ENCODE measurements at regions not wholly inside any gene's neighbourhood (a gene's known extent, or its start where the extent isn't known, plus 50 kb on each side); places are given as distances from the start of the nearest gene placed in this dataset.
A peak's percentile ranks its signal among the peaks of the same experiment; 100 is the strongest.

- TF ChIP-seq TAF1 (IDR thresholded peaks at IDR 0.05; ENCODE audit: low read depth, low read length), result no peak
- no peak for TF ChIP-seq POLR2A (IDR thresholded peaks at IDR 0.05; ENCODE audit: low read depth, low read length)
- TF ChIP-seq POLR2AphosphoS5 (IDR thresholded peaks at IDR 0.05; ENCODE audit: low read depth, low read length), result no peak
- TF ChIP-seq SPI1 (IDR thresholded peaks at IDR 0.05; ENCODE audit: low read depth, low read length), result peak; percentile 55; the same call in 1 of the 2 replicates
- TF ChIP-seq POU2F2 (IDR thresholded peaks at IDR 0.05; ENCODE audit: low read depth, low read length), result no peak
- no peak for TF ChIP-seq PAX5 (IDR thresholded peaks at IDR 0.05; ENCODE audit: insufficient read depth, low read length, severe bottlenecking)
Measured at GRCh38 chr9:99569840-99570239, 251.8 kb upstream of the NR4A3 start.

Measured in GM12891 (cell line).